HepG2 (cell line): ENCODE measurements at regions not wholly inside any gene's neighbourhood (a gene's known extent, or its start where the extent isn't known, plus 50 kb on each side); places are given as distances from the start of the nearest gene placed in this dataset.

Experiments
- ATAC-seq: fragments of 200-7000 bp; cut with Tn5 transposase; 3 replicates; pipeline ENCODE4 v1.9.1; 2020; ENCODE audit warnings: mild to moderate bottlenecking, moderate library complexity
- BruUV-seq: library from RNA; stranded (reverse); fragments of 400-500 nt; replicated peaks from 2 replicates; lab custom pipeline; 2021; lab: Mats Ljungman, UMichigan
- CTCF ChIA-PET: fragments of 300-600 bp; formaldehyde crosslinking; extraction: SDS; loops from one replicate; lab custom pipeline; 2021; ENCODE audit warnings: low total read pairs, inconsistent platforms, low intra/inter-chr PET ratio; lab: Yijun Ruan, JAX
- POLR2A ChIA-PET: fragments of 350-600 bp; sonication (Branson Sonifier 250); formaldehyde crosslinking; loops from one replicate; lab custom pipeline; 2020; ENCODE audit warnings: antibody characterized with exemption, inconsistent platforms; lab: Yijun Ruan, JAX
- DNase-seq: peaks from one replicate; pipeline ENCODE4 v3.0.0-alpha.2; 2015; ENCODE audit warnings: low spot score
- FAIRE-seq: peaks from 3 replicates; lab custom pipeline; 2011; peaks lifted over from hg19 to GRCh38; lab: Jason Lieb, UNC
- H2AFZ ChIP-seq: one replicate; pipeline ENCODE4 v1.6.1; 2011; ENCODE audit warnings: low read length, inconsistent platforms
- H3K27ac ChIP-seq: fragments of 300-600 bp; 3 replicates; pipeline ENCODE4 v1.8.0; 2011; ENCODE audit warnings: mixed run types, mild to moderate bottlenecking, mixed read lengths, low read length, inconsistent platforms; ENCODE audit not compliant: insufficient read depth; ENCODE audit errors: extremely low read length
- H3K27me3 ChIP-seq, 2 experiments: fragments of 200-600 bp in 1 of 2; 2 replicates in 1 of 2; 3 replicates in 1 of 2; pipeline versions ENCODE4 v1.6.0 to v1.8.0; 2011; ENCODE audit warnings: low read length in 2 of 2, mild to moderate bottlenecking in 2 of 2, moderate library complexity in 2 of 2, inconsistent platforms in 1 of 2; ENCODE audit not compliant: insufficient read depth in 2 of 2, control insufficient read depth in 1 of 2
- H3K36me3 ChIP-seq, 2 experiments: fragments of 200-600 bp in 1 of 2; replicated peaks in 1 of 2; 2 replicates in 1 of 2; 3 replicates in 1 of 2; pipeline versions ENCODE4 v1.5.1 to v1.8.0; 2011; ENCODE audit warnings: low read length in 2 of 2, inconsistent platforms in 1 of 2; ENCODE audit not compliant: insufficient read depth in 2 of 2, control insufficient read depth in 1 of 2
- H3K4me1 ChIP-seq: 2 replicates; pipeline ENCODE4 v1.5.1; 2012; ENCODE audit warnings: low read length, inconsistent platforms; ENCODE audit not compliant: insufficient read depth
- H3K4me2 ChIP-seq: 2 replicates; pipeline ENCODE4 v1.6.0; 2011; ENCODE audit warnings: low read depth, low read length, inconsistent platforms
- H3K4me3 ChIP-seq, 3 experiments: fragments of 200-600 bp in 1 of 3; sonication (generic), shearing (Covaris generic) in 1 of 3; replicated peaks in 1 of 3; 2 replicates each; pipeline ENCODE4 v1.5.1; 2011 to 2016; ENCODE audit warnings: low read length in 3 of 3, inconsistent platforms in 2 of 3, low read depth in 2 of 3, mild to moderate bottlenecking in 2 of 3, control low read depth in 1 of 3, mixed read lengths in 1 of 3; ENCODE audit not compliant: insufficient read depth in 1 of 3
- H3K79me2 ChIP-seq: one replicate; pipeline ENCODE4 v1.6.1; 2011; ENCODE audit warnings: low read length, inconsistent platforms; ENCODE audit not compliant: insufficient read depth
- H3K9ac ChIP-seq: 2 replicates; pipeline ENCODE4 v1.6.0; 2011; ENCODE audit warnings: mild to moderate bottlenecking, low read depth, low read length, inconsistent platforms; ENCODE audit not compliant: insufficient read depth
- H3K9me3 ChIP-seq: 2 replicates; pipeline ENCODE4 v1.5.1; 2012; ENCODE audit warnings: mild to moderate bottlenecking, low read length
- H4K20me1 ChIP-seq: 2 replicates; pipeline ENCODE4 v1.6.0; 2011; ENCODE audit warnings: inconsistent platforms, mild to moderate bottlenecking, low read length, moderate library complexity; ENCODE audit not compliant: insufficient read depth
- CBX5 ChIP-seq: sonication (generic); formaldehyde crosslinking; IDR thresholded peaks from 2 replicates; pipeline ENCODE4 v1.4.0; 2020; ENCODE audit warnings: missing genetic modification reagents, borderline replicate concordance
- EP300 ChIP-seq, 3 experiments: sonication (generic) in 1 of 3; formaldehyde crosslinking in 1 of 3; IDR thresholded peaks; 2 replicates each; pipeline versions ENCODE4 v1.5.1 to v1.6.1; 2011 to 2020; ENCODE audit warnings: low read depth in 2 of 3, low read length in 2 of 3, borderline replicate concordance in 1 of 3, improper control_type of control experiment in 1 of 3, mild to moderate bottlenecking in 1 of 3, missing genetic modification reagents in 1 of 3, moderate library complexity in 1 of 3
- FOXA3 ChIP-seq: IDR thresholded peaks from 2 replicates; pipeline ENCODE4 v1.6.1; 2016; ENCODE audit warnings: missing genetic modification reagents, missing compliant biosample characterization
- KLF12 ChIP-seq: sonication (generic); formaldehyde crosslinking; IDR thresholded peaks from 2 replicates; pipeline ENCODE4 v1.4.0; 2020; ENCODE audit warnings: missing genetic modification reagents, borderline replicate concordance
- KLF6 ChIP-seq: IDR thresholded peaks from 2 replicates; pipeline ENCODE4 v1.8.0; 2016; ENCODE audit warnings: missing biosample characterization, missing genetic modification reagents
- RNF2 ChIP-seq: fragments of 450-650 bp; conservative IDR thresholded peaks from 2 replicates; pipeline ENCODE4 v1.6.1; 2016; ENCODE audit warnings: low read depth
- ZNF337 ChIP-seq: sonication (generic); formaldehyde crosslinking; IDR thresholded peaks from 2 replicates; pipeline ENCODE4 v1.5.1; 2020; ENCODE audit warnings: missing genetic modification reagents, low read depth, mild to moderate bottlenecking, borderline replicate concordance
- ZNF768 ChIP-seq: sonication (generic); formaldehyde crosslinking; IDR thresholded peaks from 2 replicates; pipeline ENCODE4 v1.4.0; 2020; ENCODE audit warnings: missing genetic modification reagents
- ZSCAN30 ChIP-seq: sonication (generic); formaldehyde crosslinking; IDR thresholded peaks from 2 replicates; pipeline ENCODE4 v1.5.0; 2020; ENCODE audit warnings: mild to moderate bottlenecking, missing genetic modification reagents
- WGBS: methylation state at CpG from one replicate; pipeline ENCODE4 v1.1.6; 2017; ENCODE audit warnings: low lambda C conversion rate; 5-methylcytosine and 5-hydroxymethylcytosine counted together
- in situ Hi-C: cut with HindIII; loops from 2 replicates; pipeline ENCODE4 v1.10.0; 2017; ENCODE audit warnings: low pct_unique_long_range_greater_than_20kb; ENCODE audit not compliant: extremely low pct_ligation_motif_present
- intact Hi-C: fragments of 100-400 bp; cut with micrococcal nuclease; formaldehyde crosslinking; loops from one replicate; pipeline ENCODE4 v1.10.0; 2022; ENCODE audit not compliant: unreplicated experiment
- TF ChIP-seq, protein P1 (sequence below): sonication (generic); formaldehyde crosslinking; IDR thresholded peaks from 2 replicates; pipeline ENCODE4 v1.5.0; 2020; ENCODE audit warnings: missing genetic modification reagents
- TF ChIP-seq, protein P2 (sequence below): sonication (generic); formaldehyde crosslinking; IDR thresholded peaks from 2 replicates; pipeline ENCODE4 v1.5.1; 2020; ENCODE audit warnings: missing genetic modification reagents, mild to moderate bottlenecking, borderline replicate concordance

DNA sequence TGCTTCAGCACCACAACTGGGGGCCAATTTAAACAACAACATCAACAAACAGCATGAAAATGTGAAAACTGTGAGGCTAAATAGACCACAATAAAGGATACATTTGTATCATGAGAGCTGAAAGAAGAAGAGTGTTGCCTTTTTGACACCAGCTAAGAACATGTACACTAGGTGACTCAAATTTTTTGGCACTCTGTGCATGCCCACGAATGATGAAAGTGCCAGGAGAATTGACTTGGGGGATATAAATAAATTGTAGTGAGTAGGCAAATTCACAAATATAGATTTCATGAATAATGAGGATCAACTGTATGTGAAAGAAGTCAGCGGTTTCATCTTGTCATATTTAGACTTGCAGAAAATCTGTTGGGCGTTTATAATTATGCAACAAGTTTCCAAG is 1388.0 kb upstream of the LRRTM1 start (continued):
- TF ChIP-seq EP300 (IDR thresholded peaks at IDR 0.05; ENCODE audit: low read depth in 2 of 2, low read length in 2 of 2) (no peak), EP300 (CRISPR knock-in tag; IDR thresholded peaks at IDR 0.05; ENCODE audit: borderline replicate concordance) (no peak), FOXA3 (no peak), KLF12 (CRISPR knock-in tag) (no peak)
- TF ChIP-seq, all 625 proteins: peak for 0

DNA sequence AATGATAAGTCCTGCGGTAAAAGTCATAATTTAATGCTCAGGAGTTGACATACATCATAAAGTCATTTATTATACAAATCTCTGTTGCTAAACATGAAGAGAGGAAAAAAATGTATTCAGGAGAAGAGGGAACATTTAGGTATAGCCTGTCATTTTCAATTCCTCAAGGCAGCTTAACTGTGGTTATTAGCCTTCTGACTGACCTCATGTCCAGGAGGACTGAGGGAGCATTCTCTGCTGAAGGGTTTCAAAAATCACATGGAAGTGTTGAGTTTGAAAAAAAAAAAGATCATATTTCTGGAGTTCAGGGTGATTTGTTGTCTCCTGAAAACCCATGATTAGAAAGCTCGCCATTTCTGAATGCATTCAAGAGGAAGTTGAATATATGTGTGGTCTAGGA is 1371.1 kb upstream of the LRRTM1 start:
- Histone ChIP-seq H4K20me1 (no peaks in the 10 kb centered on the region), H3K9me3 (peaks cover 22% of the 10 kb centered on the region), H3K27ac (no peak overlapping the region), H3K27me3 (no peaks in the 10 kb centered on the region), H2AFZ (no peak overlapping the region), H3K4me3 (no peak overlapping the region), H3K4me1 (no peaks in the 10 kb centered on the region), H3K79me2 (no peaks in the 10 kb centered on the region), H3K36me3 (no peaks in the 10 kb centered on the region), H3K9ac (no peak overlapping the region), H3K4me2 (no peak overlapping the region)
- DNase-seq = no peak
- no peak for FAIRE-seq
- TF ChIP-seq, protein P1, sequence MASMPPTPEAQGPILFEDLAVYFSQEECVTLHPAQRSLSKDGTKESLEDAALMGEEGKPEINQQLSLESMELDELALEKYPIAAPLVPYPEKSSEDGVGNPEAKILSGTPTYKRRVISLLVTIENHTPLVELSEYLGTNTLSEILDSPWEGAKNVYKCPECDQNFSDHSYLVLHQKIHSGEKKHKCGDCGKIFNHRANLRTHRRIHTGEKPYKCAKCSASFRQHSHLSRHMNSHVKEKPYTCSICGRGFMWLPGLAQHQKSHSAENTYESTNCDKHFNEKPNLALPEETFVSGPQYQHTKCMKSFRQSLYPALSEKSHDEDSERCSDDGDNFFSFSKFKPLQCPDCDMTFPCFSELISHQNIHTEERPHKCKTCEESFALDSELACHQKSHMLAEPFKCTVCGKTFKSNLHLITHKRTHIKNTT (CRISPR knock-in tag) = no peak
- no peak for TF ChIP-seq KLF6
- no peak for TF ChIP-seq RNF2
- TF ChIP-seq ZNF337 (CRISPR knock-in tag) = no peak
- no peak for TF ChIP-seq ZSCAN30 (CRISPR knock-in tag)
- no peak for TF ChIP-seq ZNF768 (CRISPR knock-in tag)
- TF ChIP-seq, protein P2, sequence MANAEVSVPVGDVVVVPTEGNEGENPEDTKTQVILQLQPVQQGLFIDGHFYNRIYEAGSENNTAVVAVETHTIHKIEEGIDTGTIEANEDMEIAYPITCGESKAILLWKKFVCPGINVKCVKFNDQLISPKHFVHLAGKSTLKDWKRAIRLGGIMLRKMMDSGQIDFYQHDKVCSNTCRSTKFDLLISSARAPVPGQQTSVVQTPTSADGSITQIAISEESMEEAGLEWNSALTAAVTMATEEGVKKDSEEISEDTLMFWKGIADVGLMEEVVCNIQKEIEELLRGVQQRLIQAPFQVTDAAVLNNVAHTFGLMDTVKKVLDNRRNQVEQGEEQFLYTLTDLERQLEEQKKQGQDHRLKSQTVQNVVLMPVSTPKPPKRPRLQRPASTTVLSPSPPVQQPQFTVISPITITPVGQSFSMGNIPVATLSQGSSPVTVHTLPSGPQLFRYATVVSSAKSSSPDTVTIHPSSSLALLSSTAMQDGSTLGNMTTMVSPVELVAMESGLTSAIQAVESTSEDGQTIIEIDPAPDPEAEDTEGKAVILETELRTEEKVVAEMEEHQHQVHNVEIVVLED (CRISPR knock-in tag) = no peak
- no peak for TF ChIP-seq CBX5 (CRISPR knock-in tag)
- in situ Hi-C loops (no loop called here), intact Hi-C loops (no loop called here)
- WGBS = 0% methylated on average over 2 of the region's 2 CpGs
- ChIA-PET POLR2A (no interaction called here), CTCF (no interaction called here)
- no peak for ATAC-seq
- BruUV-seq = no TSS peak
